Natural killer cell (primary cell): ENCODE measurements at regions not wholly inside any gene's neighbourhood (a gene's known extent, or its start where the extent isn't known, plus 50 kb on each side); places are given as distances from the start of the nearest gene placed in this dataset.

Source experiments
- ATAC-seq, 3 donors: fragments of 150-1000 bp in 2 of 3; fragments of 200-7000 bp in 1 of 3; cut with Tn5 transposase; 1 replicate in 1 of 3; 2 replicates in 2 of 3; pipeline ENCODE4 v1.10.0; 2021; ENCODE audit warnings: mild to moderate bottlenecking in 2 of 3, moderate library complexity in 2 of 3
- DNase-seq, 2 donors: peaks; one replicate each; pipeline versions ENCODE4 v3.0.0 to v3.0.0-alpha.2; 2013 to 2021; ENCODE audit warnings: mixed read lengths in 1 of 2
- H3K27ac ChIP-seq: one replicate; pipeline ENCODE4 v1.5.1; 2013; ENCODE audit warnings: mild to moderate bottlenecking, low read length
- H3K27me3 ChIP-seq: one replicate; pipeline ENCODE4 v1.6.1; 2013; ENCODE audit warnings: low read length; ENCODE audit not compliant: control insufficient read depth, insufficient read depth
- H3K36me3 ChIP-seq: one replicate; pipeline ENCODE4 v1.6.1; 2013; ENCODE audit warnings: low read length; ENCODE audit not compliant: control insufficient read depth, insufficient read depth
- H3K4me1 ChIP-seq: one replicate; pipeline ENCODE4 v1.6.1; 2013; ENCODE audit warnings: low read length; ENCODE audit not compliant: control insufficient read depth, insufficient read depth
- H3K4me3 ChIP-seq: one replicate; pipeline ENCODE4 v1.5.1; 2013; ENCODE audit warnings: low read length
- H3K9me3 ChIP-seq: one replicate; pipeline ENCODE4 v1.6.1; 2013; ENCODE audit warnings: low read length; ENCODE audit not compliant: control insufficient read depth, insufficient read depth
- H3K27ac Mint-ChIP-seq, 2 donors: one replicate each; pipeline ENCODE4 v1.8.0; 2022; ENCODE audit warnings: mild to moderate bottlenecking in 2 of 2, mixed read lengths in 2 of 2, moderate library complexity in 1 of 2
- H3K27me3 Mint-ChIP-seq, 2 donors: one replicate each; pipeline ENCODE4 v1.8.0; 2022; ENCODE audit warnings: low read depth in 2 of 2, mixed read lengths in 2 of 2
- H3K36me3 Mint-ChIP-seq: one replicate; pipeline ENCODE4 v1.8.0; 2022; ENCODE audit warnings: mixed read lengths
- H3K4me1 Mint-ChIP-seq, 2 donors: one replicate each; pipeline ENCODE4 v1.8.0; 2022; ENCODE audit warnings: mixed read lengths in 2 of 2
- H3K4me3 Mint-ChIP-seq: one replicate; pipeline ENCODE4 v1.8.0; 2022; ENCODE audit warnings: mild to moderate bottlenecking, moderate library complexity, mixed read lengths
- H3K9me3 Mint-ChIP-seq, 2 donors: one replicate each; pipeline ENCODE4 v1.8.0; 2022; ENCODE audit warnings: mixed read lengths in 2 of 2
- WGBS: methylation state at CpG from one replicate; pipeline ENCODE4 v1.1.7; 2013; ENCODE audit warnings: missing lambda C conversion rate; ENCODE audit not compliant: insufficient coverage; 5-methylcytosine and 5-hydroxymethylcytosine counted together
- intact Hi-C: fragments of 100-400 bp; cut with micrococcal nuclease; formaldehyde crosslinking; loops from one replicate; pipeline ENCODE4 v1.14.2; 2022
- TF ChIP-seq, protein P1 (sequence below): fragments of 200-600 bp; IDR thresholded peaks from one replicate; pipeline ENCODE4 v1.8.0; 2022; ENCODE audit warnings: antibody characterized with exemption

DNA sequence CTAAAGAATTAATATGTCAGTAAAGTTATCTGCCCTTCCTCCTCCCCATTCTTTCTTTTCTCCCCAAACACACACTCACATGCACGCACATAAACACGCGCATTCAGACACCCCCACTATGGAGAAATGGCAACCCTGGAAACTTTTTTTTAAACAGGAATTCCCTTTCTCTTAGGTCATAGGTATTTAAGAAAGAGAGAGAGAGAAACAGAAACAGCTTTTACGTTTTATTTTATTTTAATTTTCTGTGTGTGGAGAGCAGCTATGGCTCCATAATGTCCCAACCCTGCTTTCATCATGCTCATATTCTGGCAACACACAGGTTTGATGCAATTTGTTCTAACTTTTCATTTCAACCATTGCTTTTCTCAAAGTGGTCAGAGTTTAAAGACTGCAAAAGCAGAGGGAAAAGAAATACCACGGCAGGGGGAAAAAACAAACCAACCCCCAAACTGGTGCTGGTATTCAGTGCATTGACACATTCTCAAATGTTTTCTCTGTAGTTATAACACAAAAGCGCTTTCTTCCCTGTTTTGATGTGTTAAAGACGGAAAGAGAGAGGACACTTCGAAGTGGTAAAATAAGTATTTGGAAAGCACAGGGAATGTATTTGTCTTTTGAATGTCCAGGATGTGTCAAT lies 126.0 kb upstream of the TMEM161B start:
- WGBS: no CpG with 5 or more reads among the region's 8 CpGs
- Mint-ChIP-seq H3K4me3 (no peak overlapping the region), H3K4me1 (peaks cover 0 to 4% of the 10 kb centered on the region in 2 donors), H3K9me3 (no peaks in the 10 kb centered on the region), H3K27ac (no peak overlapping the region), H3K36me3 (no peaks in the 10 kb centered on the region), H3K27me3 (peaks cover 19 to 58% of the 10 kb centered on the region in 2 donors)
- no peak for DNase-seq
- Histone ChIP-seq H3K27ac (no peak overlapping the region), H3K27me3 (peaks cover 2% of the 10 kb centered on the region), H3K36me3 (no peaks in the 10 kb centered on the region), H3K4me3 (no peak overlapping the region), H3K9me3 (no peaks in the 10 kb centered on the region), H3K4me1 (no peaks in the 10 kb centered on the region)
- intact Hi-C loops: no loop called here
- ATAC-seq: no peak
- TF ChIP-seq, protein P1, sequence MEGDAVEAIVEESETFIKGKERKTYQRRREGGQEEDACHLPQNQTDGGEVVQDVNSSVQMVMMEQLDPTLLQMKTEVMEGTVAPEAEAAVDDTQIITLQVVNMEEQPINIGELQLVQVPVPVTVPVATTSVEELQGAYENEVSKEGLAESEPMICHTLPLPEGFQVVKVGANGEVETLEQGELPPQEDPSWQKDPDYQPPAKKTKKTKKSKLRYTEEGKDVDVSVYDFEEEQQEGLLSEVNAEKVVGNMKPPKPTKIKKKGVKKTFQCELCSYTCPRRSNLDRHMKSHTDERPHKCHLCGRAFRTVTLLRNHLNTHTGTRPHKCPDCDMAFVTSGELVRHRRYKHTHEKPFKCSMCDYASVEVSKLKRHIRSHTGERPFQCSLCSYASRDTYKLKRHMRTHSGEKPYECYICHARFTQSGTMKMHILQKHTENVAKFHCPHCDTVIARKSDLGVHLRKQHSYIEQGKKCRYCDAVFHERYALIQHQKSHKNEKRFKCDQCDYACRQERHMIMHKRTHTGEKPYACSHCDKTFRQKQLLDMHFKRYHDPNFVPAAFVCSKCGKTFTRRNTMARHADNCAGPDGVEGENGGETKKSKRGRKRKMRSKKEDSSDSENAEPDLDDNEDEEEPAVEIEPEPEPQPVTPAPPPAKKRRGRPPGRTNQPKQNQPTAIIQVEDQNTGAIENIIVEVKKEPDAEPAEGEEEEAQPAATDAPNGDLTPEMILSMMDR: no peak

DNA sequence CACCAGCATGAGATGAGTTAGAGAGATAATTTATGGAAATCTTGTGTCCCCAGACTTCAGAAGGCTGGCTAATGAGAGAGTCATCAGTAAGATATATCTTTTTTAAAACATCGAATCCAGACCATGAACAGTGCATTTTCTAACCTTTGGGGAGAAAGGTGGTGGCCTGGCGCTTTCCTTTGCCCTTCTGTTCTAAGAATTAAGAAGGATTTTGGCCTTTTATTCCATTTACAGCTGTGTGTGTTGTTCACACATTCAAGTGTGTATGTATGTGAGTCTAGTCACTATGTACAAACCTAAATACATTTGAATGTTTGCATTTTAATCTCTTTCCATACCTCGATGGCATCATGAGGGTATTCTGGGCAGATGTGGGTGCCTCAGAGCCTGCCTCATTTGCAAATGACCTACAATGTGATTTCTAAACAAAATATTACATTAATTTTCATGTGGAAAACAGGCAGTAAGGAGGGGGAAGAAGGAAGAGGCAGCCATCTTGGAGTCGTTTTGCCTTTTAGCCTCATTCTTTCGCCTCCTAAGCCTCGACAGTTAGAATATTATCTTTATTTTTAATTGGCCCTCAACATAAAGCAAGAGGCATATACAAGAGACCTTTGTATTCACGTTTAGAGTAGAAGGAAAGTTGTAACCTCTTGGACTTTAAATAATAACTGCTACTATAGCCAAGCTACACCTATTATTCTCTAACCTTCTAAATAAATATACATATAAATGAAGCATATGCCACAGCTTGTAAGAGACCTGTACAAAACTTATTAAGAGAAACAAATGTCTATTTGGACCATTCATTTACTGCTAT lies 125.3 kb upstream of the TMEM161B start:
- 86% methylated on average over 4 of the region's 7 CpGs for WGBS
- H3K27ac Mint-ChIP-seq: no peak overlapping the region
- no peak overlapping the region for H3K4me3 Mint-ChIP-seq

DNA sequence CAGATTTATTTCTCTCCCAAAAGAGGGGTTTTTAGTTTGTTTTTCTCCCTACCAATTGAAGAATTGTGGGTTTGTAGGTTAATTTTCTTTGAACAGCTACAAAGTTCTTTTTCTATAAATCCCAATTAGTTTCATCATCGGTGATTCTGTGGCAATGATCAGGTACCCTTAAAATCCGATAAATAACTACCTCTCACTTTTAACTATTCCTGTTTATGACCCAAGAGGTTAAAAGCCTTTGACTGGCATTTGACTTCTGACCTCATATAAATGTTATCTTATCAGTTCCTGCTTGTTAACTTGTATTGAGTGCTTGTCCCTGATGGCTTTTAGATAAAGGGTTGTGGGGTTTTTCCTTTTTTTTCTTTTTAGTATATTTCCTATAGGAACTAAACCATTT lies 124.4 kb upstream of the TMEM161B start:
- peaks cover 26 to 65% of the 10 kb centered on the region in 2 donors for H3K27me3 Mint-ChIP-seq
- H3K9me3 Mint-ChIP-seq: no peaks in the 10 kb centered on the region
- no peak overlapping the region for H3K4me3 ChIP-seq
- no peak for ATAC-seq
- H3K27ac ChIP-seq: no peak overlapping the region
- intact Hi-C loops: no loop called here
- no peaks in the 10 kb centered on the region for H3K36me3 Mint-ChIP-seq
- TF ChIP-seq, protein P1: no peak
- DNase-seq: no peak
- H3K27me3 ChIP-seq: peaks cover 2% of the 10 kb centered on the region
- H3K4me1 Mint-ChIP-seq: peaks cover 0 to 4% of the 10 kb centered on the region in 2 donors
- no peaks in the 10 kb centered on the region for H3K9me3 ChIP-seq
- 55% methylated on average over 2 of the region's 2 CpGs for WGBS
- no peaks in the 10 kb centered on the region for H3K36me3 ChIP-seq
- no peaks in the 10 kb centered on the region for H3K4me1 ChIP-seq
- no peak overlapping the region for H3K27ac Mint-ChIP-seq
- H3K4me3 Mint-ChIP-seq: no peak overlapping the region

More for the DNA sequence above, 125.3 kb upstream of the TMEM161B start:
- Histone ChIP-seq H3K36me3 (no peaks in the 10 kb centered on the region), H3K4me3 (no peak overlapping the region), H3K27me3 (peaks cover 2% of the 10 kb centered on the region), H3K27ac (no peak overlapping the region), H3K4me1 (no peaks in the 10 kb centered on the region), H3K9me3 (no peaks in the 10 kb centered on the region)
- Mint-ChIP-seq H3K27me3 (peaks cover 19 to 66% of the 10 kb centered on the region in 2 donors), H3K9me3 (no peaks in the 10 kb centered on the region), H3K36me3 (no peaks in the 10 kb centered on the region), H3K4me1 (peaks cover 0 to 4% of the 10 kb centered on the region in 2 donors)
- TF ChIP-seq, protein P1: no peak
- ATAC-seq (no peak), DNase-seq (no peak)
- intact Hi-C loops: no loop called here
